ENCODE measurements at regions not wholly inside any gene's neighbourhood (a gene's known extent, or its start where the extent isn't known, plus 50 kb on each side); places are given as distances from the start of the nearest gene placed in this dataset.
A peak's percentile ranks its signal among the peaks of the same experiment; 100 is the strongest.

GRCh38 chr10:42956045-42956444, 120.8 kb upstream of the RET start:
- intact Hi-C loops (cut with DNase I; ENCODE audit: low total_unique reads) (no loop called here), in situ Hi-C loops (cut with MboI; ENCODE audit: low sequenced_read_pairs in 4 of 4) (no loop called here)
- no peak overlapping the region for H3K27ac ChIP-seq
- H3K9me3 ChIP-seq, result no peaks in the 10 kb centered on the region
- no peak for ATAC-seq
- peaks cover 0 to 9% (median 0%) of the 10 kb centered on the region in 3 donors for H3K27me3 ChIP-seq
- H3K4me3 ChIP-seq, result no peak overlapping the region
- H3K4me1 ChIP-seq, result peaks cover 5 to 22% of the 10 kb centered on the region in 2 donors
- no peak for DNase-seq
- no peaks in the 10 kb centered on the region for H3K36me3 ChIP-seq
- TF ChIP-seq, protein P1, sequence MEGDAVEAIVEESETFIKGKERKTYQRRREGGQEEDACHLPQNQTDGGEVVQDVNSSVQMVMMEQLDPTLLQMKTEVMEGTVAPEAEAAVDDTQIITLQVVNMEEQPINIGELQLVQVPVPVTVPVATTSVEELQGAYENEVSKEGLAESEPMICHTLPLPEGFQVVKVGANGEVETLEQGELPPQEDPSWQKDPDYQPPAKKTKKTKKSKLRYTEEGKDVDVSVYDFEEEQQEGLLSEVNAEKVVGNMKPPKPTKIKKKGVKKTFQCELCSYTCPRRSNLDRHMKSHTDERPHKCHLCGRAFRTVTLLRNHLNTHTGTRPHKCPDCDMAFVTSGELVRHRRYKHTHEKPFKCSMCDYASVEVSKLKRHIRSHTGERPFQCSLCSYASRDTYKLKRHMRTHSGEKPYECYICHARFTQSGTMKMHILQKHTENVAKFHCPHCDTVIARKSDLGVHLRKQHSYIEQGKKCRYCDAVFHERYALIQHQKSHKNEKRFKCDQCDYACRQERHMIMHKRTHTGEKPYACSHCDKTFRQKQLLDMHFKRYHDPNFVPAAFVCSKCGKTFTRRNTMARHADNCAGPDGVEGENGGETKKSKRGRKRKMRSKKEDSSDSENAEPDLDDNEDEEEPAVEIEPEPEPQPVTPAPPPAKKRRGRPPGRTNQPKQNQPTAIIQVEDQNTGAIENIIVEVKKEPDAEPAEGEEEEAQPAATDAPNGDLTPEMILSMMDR (IDR thresholded peaks at IDR 0.05 in 4 of 5, conservative IDR thresholded peaks at IDR 0.05 in 1 of 5), result no peak
- no peak for TF ChIP-seq POLR2A (IDR thresholded peaks at IDR 0.05)

DNA sequence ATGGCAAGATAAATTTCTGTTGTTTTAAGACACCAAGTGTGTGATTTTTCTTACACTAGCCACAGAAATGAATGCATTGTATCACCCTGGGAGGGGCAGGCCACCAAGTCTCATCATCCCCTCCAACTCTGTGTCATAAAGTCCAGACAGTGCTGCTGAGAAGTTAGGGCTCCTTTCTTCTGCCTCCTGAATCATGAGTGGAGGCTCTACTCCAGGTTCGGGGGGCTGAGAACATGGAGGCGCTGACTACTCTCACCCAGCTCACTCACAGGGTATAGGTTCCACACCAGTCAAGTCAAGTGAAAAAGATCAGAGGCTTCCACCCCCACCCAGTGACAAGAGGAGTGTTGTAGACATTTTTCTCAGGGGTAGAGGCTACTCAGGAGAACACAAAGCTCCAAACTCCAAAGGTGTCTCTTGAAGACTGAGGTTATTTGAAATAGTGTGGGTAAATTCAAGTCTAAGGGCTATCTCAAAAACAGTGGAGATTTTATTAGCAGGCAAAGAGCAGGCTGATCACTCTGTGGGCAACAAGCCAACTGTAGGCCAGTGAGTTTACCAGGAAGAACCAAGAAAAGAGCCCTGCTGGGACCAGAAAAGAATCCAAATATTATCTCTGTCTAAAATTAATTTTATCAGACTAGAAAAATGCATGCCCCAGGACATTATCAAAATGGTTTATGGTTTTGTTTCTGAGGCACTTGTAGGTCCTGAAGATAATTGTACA, 118.6 kb upstream of the RET start:
- no peaks in the 10 kb centered on the region for H3K27me3 ChIP-seq
- no peak for DNase-seq
- no peak for TF ChIP-seq POLR2A (IDR thresholded peaks at IDR 0.05)
- TF ChIP-seq, protein P1 (IDR thresholded peaks at IDR 0.05 in 4 of 5, conservative IDR thresholded peaks at IDR 0.05 in 1 of 5), result no peak
- no peaks in the 10 kb centered on the region for H3K9me3 ChIP-seq
- ATAC-seq, result no peak
- H3K4me3 ChIP-seq, result no peak overlapping the region
- H3K36me3 ChIP-seq, result no peaks in the 10 kb centered on the region
- in situ Hi-C loops (cut with MboI; ENCODE audit: low sequenced_read_pairs in 4 of 4), result no loop called here
- H3K27ac ChIP-seq, result no peak overlapping the region
- intact Hi-C loops (cut with DNase I; ENCODE audit: low total_unique reads), result no loop called here
- peaks cover 8 to 26% of the 10 kb centered on the region in 2 donors for H3K4me1 ChIP-seq

DNA sequence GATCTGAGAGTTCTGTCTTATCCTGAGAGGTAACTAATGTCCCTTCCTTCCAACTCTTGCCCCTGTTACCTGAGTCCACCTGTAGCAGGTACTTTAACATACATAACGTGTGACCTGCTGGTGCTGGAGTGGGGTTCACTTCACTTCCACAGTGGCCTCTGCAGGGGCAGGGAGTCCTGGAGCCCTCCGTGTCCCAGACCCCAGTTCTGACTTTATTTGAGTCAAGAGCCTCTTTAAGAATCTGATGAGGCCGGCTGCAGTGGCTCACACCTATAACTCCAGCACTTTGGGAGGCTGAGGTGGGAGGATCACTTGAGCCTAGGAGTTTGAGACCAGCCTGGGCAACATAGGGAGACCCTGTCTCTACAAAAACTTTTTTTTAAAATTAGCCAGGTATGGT, 117.0 kb upstream of the RET start:
- no peak for TF ChIP-seq POLR2A (IDR thresholded peaks at IDR 0.05)
- TF ChIP-seq, protein P1 (IDR thresholded peaks at IDR 0.05 in 4 of 5, conservative IDR thresholded peaks at IDR 0.05 in 1 of 5), result no peak
- Histone ChIP-seq H3K4me3 (no peak overlapping the region), H3K27me3 (no peaks in the 10 kb centered on the region), H3K27ac (peak overlapping the region in 3 of 4 donors; percentile 61 to 74 (median 72)), H3K9me3 (no peaks in the 10 kb centered on the region), H3K4me1 (peaks cover 8 to 26% of the 10 kb centered on the region in 2 donors), H3K36me3 (no peaks in the 10 kb centered on the region)
- DNase-seq (no peak), ATAC-seq (no peak)
- in situ Hi-C loops (cut with MboI; ENCODE audit: low sequenced_read_pairs in 4 of 4) (no loop called here), intact Hi-C loops (cut with DNase I; ENCODE audit: low total_unique reads) (no loop called here)

DNA sequence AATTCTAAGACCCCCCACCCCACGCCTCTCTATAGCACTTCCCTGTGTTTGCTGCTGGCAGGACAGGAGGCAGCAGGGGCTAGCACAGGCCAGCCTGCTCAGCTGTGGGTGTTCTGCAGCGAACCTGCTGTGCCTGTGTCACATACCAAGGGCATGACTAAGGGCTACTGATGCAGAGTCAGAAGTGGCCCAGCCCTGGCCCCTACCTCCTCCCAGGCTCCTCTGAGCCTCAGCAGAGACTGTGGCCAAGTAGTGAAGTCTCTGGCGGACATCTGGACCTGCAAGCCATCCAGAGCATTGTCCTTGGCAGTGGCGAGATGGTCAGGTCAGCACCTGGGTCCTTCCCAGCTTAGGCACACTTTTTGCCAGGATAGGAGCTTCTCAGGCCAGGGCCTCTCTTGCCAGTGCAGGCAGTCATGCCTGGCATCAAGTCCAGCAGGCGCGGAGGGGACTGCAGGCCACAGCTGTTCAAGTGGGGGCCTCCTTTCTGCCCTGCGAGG, 116.3 kb upstream of the RET start:
- in situ Hi-C loops (cut with MboI; ENCODE audit: low sequenced_read_pairs in 4 of 4), result no loop called here
- ATAC-seq (peak; percentile 81 to 89), DNase-seq (peak; percentile 34 to 71)
- intact Hi-C loops (cut with DNase I; ENCODE audit: low total_unique reads), result no loop called here
- peaks cover 8 to 26% of the 10 kb centered on the region in 2 donors for H3K4me1 ChIP-seq
- TF ChIP-seq POLR2A (IDR thresholded peaks at IDR 0.05), result no peak
- TF ChIP-seq, protein P1 (IDR thresholded peaks at IDR 0.05 in 4 of 5, conservative IDR thresholded peaks at IDR 0.05 in 1 of 5), result no peak
- no peaks in the 10 kb centered on the region for H3K27me3 ChIP-seq
- H3K9me3 ChIP-seq, result no peaks in the 10 kb centered on the region
- H3K4me3 ChIP-seq, result no peak overlapping the region
- peak overlapping the region; percentile 38 to 74 (median 66) for H3K27ac ChIP-seq
- no peaks in the 10 kb centered on the region for H3K36me3 ChIP-seq
